ENCODE measurements at regions not wholly inside any gene's neighbourhood (a gene's known extent, or its start where the extent isn't known, plus 50 kb on each side); places are given as distances from the start of the nearest gene placed in this dataset.
"Not testable (repeated sequence)": the region's sequence is repeated elsewhere in the genome, so short reads cannot be mapped to it uniquely, and the experiment has no call there.

DNA sequence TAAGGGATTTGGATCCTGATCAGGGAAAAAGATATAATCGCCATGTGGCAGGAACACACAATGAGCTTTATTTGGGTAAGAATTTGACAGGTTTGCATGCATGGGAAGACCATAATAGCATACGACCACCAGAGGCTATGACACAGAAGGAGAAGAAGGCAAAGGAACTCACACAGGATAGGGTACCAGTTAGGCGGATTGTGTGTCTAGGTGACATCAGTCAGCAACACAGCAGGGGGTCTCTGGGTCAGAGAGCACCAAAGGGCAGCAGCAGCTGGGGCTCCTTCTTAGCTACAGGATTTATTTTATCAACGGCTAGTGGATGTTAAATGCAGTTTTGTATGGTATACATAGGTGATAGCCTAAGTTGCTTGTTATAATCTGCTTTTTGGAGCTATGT lies 551.3 kb downstream of the KCNT2 start:
- ATAC-seq: no peak
- no peaks in the 10 kb centered on the region for H3K27me3 Mint-ChIP-seq
- DNase-seq: no peak
- H3K27ac Mint-ChIP-seq: no peak overlapping the region
- H3K9me3 Mint-ChIP-seq: peaks cover 0 to 11% of the 10 kb centered on the region in 2 donors
- H3K4me1 Mint-ChIP-seq: no peaks in the 10 kb centered on the region
- no peak overlapping the region for H3K4me3 Mint-ChIP-seq

DNA sequence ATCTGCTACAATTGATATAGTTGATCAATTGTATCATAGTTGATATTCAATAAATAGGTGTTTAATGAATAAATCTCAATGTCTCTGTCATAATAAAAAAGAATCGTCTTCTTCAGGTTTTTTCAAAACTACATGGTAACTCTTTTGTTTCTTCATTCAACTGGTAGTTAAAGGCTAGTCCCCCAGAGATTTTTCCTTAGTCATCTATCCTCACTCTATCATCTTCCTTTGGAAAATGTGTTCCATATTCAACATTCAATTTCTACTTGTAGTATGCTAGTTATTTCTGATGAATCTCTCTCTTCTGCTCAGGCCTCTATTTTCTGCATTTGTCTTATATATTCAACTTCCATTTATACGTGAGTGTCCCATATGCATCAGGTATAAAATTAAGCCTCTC lies 558.8 kb downstream of the KCNT2 start:
- no peak overlapping the region for H3K4me3 Mint-ChIP-seq
- no peak for ATAC-seq

DNA sequence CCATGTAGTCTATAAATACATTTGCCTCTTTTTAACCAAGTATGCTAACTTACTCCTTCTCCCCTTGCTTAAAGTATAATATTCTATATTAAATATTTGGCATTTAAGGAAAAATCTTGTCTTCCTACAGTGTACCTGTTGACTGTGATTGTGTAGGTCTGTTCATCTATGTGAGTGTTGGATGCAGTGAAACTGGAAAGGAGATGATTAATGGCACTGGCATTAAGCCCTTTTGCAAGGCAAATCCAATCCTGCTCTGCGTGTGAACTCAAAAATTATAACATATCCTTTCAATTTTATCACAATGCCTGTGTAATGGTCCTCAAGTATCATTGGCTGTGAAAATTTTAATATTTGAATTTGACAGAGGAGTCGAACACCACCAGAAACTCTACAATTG lies 565.0 kb downstream of the KCNT2 start:
- Mint-ChIP-seq H3K4me3 (no peak overlapping the region), H3K9me3 (peaks cover 5 to 13% of the 10 kb centered on the region in 2 donors), H3K27me3 (no peaks in the 10 kb centered on the region)

More for the DNA sequence above, 558.8 kb downstream of the KCNT2 start:
- H3K9me3 Mint-ChIP-seq: no peaks in the 10 kb centered on the region
- no peak overlapping the region for H3K27ac Mint-ChIP-seq
- H3K4me1 Mint-ChIP-seq: no peaks in the 10 kb centered on the region
- no peak for DNase-seq
- no peaks in the 10 kb centered on the region for H3K27me3 Mint-ChIP-seq

DNA sequence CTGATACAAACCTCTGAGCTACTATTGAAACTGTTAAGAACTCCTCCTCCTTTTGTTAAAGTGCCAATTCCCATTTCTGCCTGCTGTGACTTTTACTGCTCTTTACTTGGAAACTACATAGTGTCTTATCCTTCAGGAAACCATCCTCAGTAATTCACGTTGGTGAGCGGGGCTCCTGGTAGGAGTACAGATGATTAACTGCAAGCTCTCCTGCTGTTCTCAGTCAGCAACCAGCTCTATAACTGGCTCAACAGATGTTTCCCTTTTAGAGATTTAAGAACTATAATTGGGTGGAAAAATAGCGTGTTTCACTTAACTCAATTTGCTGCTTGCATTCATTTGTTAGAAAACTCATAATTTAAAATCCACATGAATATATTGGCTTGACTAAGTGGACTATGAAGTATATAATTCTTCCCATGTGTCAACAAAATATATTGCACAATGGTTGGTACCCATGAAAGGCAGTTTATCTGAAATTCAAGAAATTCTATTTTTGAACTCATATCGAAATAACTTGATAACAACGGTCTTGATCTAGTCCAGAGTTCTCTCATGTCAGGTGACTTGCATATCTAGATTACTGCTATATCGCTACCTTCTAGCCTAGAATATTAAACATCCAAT lies 574.0 kb downstream of the KCNT2 start:
- Mint-ChIP-seq H3K9me3 (peaks cover 0 to 5% of the 10 kb centered on the region in 2 donors), H3K27me3 (no peaks in the 10 kb centered on the region), H3K4me1 (no peaks in the 10 kb centered on the region), H3K27ac (no peak overlapping the region), H3K4me3 (no peak overlapping the region)
- DNase-seq (no peak), ATAC-seq (no peak)

More for the DNA sequence above, 565.0 kb downstream of the KCNT2 start:
- Mint-ChIP-seq H3K4me1 (no peaks in the 10 kb centered on the region), H3K27ac (no peak overlapping the region)
- no peak for DNase-seq
- ATAC-seq: no peak

DNA sequence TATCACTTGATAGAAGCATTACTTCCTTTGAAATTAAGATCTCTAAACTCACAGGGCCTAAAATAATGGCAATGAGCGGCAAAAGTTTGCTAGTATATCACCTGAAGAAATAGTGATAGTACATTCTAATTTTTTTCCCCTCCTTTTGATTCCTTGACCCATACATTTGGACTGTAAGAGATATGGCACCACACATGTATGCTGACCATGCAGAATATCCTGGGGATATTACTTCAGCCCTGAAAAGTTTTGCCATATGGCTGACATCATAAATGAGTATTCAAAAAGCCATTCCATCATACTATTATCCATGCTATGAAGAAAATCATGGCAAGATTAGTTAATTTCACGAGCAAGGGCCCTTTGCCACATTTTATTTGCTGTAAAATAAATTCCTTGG lies 576.9 kb downstream of the KCNT2 start:
- ATAC-seq, DNase-seq, H3K4me1 Mint-ChIP-seq, H3K4me3 Mint-ChIP-seq, H3K27ac Mint-ChIP-seq, H3K27me3 Mint-ChIP-seq, H3K9me3 Mint-ChIP-seq: not testable (repeated sequence)

DNA sequence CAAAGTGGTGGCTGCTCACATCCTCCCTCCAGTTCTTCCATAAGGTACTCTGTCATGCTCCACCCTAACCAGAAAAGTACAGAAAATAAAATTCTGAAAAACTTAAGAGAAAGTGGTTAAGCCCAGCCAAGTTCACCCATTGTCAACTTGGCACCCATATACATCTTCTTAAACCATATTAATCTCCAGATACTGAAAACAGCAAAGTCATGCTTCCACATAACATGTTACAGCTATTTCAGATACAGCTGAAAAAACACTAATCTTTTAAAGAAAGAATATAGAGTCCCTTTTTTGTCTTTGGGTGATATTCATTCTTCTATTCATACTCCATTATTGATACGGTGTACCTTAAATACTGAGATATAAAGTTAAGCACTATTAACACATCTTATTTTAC lies 577.8 kb downstream of the KCNT2 start:
- Mint-ChIP-seq H3K9me3 (peaks cover 0 to 5% of the 10 kb centered on the region in 2 donors), H3K4me3 (no peak overlapping the region), H3K4me1 (no peaks in the 10 kb centered on the region), H3K27ac (no peak overlapping the region), H3K27me3 (no peaks in the 10 kb centered on the region)
- no peak for ATAC-seq
- no peak for DNase-seq

DNA sequence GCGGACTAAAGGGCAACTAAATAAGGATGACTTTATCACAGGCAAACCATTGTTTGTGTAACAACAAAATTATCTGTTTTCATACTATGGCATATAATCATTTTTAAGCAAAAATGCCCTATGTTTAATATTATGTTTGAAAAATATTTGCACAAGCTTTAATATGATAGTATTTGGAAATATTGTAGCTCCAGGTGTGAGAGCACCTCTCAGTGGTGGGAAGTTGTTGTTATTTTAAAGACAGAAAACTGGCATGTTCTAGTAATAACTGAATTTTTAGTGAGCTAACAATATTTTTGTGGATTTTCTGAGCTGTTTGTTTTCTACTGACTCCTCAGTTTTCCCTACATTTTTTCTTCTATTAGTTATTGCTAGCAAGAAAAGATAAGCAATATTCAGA lies 578.8 kb downstream of the KCNT2 start:
- Mint-ChIP-seq H3K27me3 (no peaks in the 10 kb centered on the region), H3K9me3 (peaks cover 0 to 5% of the 10 kb centered on the region in 2 donors), H3K27ac (no peak overlapping the region), H3K4me3 (no peak overlapping the region), H3K4me1 (no peaks in the 10 kb centered on the region)
- ATAC-seq: no peak
- DNase-seq: no peak

DNA sequence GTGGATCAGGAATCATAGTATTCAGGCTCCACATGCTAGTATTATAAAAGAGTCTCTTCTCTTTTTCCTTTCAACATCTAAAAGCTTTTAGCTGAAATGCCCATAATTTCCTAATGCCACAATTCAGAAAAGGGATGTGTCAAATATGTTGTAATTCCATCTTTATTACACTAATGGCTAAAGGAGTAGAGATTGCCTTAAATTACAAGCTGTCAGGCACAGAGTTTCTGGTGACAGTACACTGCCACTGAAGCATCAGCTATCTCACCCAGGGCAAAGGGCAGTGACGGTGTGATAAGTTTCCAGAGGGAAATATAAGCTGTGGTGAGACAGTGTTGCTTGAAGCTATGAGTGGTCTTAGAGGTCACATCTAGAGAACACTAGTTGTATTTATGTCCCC lies 581.1 kb downstream of the KCNT2 start:
- no peaks in the 10 kb centered on the region for H3K27me3 Mint-ChIP-seq
- H3K4me3 Mint-ChIP-seq: no peak overlapping the region
- H3K4me1 Mint-ChIP-seq: no peaks in the 10 kb centered on the region
- DNase-seq (no peak), ATAC-seq (no peak)
- H3K27ac Mint-ChIP-seq: no peak overlapping the region
- H3K9me3 Mint-ChIP-seq: no peaks in the 10 kb centered on the region

DNA sequence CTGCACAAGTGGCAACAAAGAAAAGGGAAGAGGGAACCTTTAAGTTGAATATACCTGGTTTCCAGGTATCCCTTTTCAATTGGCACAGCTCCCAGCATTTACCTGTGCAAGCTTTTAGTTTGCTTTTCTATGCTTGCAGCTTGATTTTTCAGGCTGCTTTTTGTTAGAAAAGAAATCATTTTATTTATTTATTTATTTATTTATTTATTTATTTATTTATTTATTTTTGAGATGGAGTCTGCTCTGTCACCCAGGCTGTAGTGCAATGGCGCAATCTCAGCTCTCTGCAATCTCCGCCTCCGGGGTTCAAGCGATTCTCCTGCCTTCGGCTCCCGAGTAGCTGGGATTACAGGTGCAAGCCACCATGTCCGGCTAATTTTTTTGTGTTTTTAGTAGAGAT lies 587.1 kb downstream of the KCNT2 start:
- H3K4me1 Mint-ChIP-seq, H3K27ac Mint-ChIP-seq, H3K27me3 Mint-ChIP-seq, ATAC-seq, H3K9me3 Mint-ChIP-seq, DNase-seq, H3K4me3 Mint-ChIP-seq: not testable (repeated sequence)

DNA sequence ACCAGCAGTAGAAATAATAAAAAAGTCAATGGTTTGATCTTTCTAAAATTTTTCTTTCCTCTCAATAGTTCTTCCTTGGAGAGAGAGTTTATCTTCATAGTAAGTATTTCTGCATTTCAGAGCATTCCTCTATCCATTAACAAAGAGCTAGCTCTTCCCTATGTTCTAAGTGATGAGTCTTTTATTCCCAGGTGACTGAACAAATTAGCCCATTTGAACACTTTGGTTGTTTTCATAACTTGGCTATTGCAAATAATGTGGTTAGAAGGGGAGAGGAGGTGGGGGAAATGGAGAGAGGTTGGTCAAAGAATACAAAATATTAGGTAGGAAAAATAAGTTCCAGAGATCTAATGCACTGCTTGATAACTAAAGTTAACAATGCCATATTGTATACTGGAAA lies 598.9 kb downstream of the KCNT2 start:
- H3K9me3 Mint-ChIP-seq: no peaks in the 10 kb centered on the region
- ATAC-seq: no peak
- H3K27ac Mint-ChIP-seq: no peak overlapping the region

DNA sequence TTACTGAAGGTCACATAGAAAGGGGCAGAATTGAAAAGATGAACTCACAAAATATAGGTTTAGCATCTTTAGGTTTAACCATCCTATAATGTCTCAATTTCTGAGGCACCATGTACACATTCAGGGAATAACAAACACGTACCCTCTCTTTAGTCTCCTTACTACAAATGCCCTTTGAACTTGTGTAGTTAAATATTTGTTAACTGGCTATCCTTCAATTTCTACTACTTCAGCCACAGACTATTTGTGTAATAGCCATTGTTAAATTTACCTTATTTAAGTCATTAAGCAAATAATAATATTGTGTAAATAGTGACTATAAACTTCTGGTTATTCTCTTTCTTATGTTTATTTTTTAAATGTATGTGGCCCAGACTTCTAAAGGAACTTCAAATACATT lies 600.5 kb downstream of the KCNT2 start:
- H3K9me3 Mint-ChIP-seq: no peaks in the 10 kb centered on the region
- no peaks in the 10 kb centered on the region for H3K4me1 Mint-ChIP-seq
- DNase-seq: no peak
- H3K27ac Mint-ChIP-seq: no peak overlapping the region
- no peaks in the 10 kb centered on the region for H3K27me3 Mint-ChIP-seq
- ATAC-seq: no peak
- H3K4me3 Mint-ChIP-seq: no peak overlapping the region

More for the DNA sequence above, 598.9 kb downstream of the KCNT2 start:
- Mint-ChIP-seq H3K4me3 (no peak overlapping the region), H3K4me1 (no peaks in the 10 kb centered on the region), H3K27me3 (no peaks in the 10 kb centered on the region)
- DNase-seq: no peak

DNA sequence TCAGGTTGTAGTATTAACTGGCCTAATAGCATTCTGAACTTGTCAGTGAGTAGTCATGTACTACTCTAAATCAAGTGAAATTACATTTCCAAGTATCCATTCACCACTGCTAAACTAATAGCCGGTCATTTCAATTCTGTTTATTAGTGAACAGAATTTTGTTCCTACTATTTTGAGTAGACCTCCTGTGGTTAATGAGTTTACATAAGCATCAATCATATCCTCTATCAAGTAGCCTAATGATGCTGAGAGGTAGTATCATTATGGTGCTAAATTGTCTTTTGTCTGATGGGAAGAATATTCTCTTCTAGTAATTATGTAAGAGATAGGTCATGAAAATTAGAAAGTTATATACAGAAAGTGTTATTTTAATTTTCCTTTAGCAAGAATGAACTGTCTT lies 602.8 kb downstream of the KCNT2 start:
- Mint-ChIP-seq H3K9me3 (peaks cover 0 to 7% of the 10 kb centered on the region in 2 donors), H3K4me1 (no peaks in the 10 kb centered on the region), H3K4me3 (no peak overlapping the region), H3K27me3 (no peaks in the 10 kb centered on the region), H3K27ac (no peak overlapping the region)
- DNase-seq (no peak), ATAC-seq (no peak)

DNA sequence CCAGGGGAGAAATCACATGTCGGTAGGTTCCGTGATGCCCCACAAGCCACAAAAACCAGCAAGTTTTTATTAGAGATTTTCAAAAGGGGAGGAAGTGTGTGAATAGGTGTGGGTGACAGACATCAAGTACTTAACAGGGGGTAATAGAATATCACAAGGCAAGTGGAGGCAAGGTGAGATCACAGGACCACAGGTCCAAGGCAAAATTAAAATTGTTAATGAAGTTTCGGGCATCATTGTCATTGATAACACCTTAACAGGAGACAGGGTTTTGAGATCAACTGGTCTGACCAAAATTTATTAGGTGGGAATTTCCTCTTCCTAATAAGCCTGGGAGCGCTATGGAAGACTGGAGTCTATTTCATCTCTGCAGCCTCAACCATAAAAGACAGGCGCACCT lies 603.9 kb downstream of the KCNT2 start:
- not testable (repeated sequence) for H3K27me3 Mint-ChIP-seq, DNase-seq, ATAC-seq, H3K27ac Mint-ChIP-seq, H3K4me3 Mint-ChIP-seq, H3K4me1 Mint-ChIP-seq
- H3K9me3 Mint-ChIP-seq: peaks cover 0 to 14% of the 10 kb centered on the region in 2 donors

DNA sequence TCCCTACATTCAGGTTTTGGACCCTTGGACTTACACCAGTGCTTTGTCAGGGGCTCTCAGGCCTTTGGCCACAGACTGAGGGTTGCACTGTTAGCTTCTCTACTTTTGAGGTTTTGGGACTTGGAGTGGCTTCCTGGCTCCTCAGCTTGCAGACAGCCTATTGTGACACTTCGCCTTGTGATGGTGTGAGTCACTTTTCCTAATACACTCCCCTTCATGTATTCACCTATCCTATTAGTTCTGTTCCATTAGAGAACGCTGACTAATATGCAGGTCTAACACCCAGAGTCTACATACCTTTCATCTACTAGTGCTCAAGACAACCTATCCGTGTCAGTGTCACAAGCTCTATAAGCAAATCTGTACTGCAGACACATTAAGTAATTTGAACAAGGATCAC lies 605.3 kb downstream of the KCNT2 start:
- ATAC-seq: no peak
- Mint-ChIP-seq H3K4me3 (no peak overlapping the region), H3K27me3 (no peaks in the 10 kb centered on the region)

DNA sequence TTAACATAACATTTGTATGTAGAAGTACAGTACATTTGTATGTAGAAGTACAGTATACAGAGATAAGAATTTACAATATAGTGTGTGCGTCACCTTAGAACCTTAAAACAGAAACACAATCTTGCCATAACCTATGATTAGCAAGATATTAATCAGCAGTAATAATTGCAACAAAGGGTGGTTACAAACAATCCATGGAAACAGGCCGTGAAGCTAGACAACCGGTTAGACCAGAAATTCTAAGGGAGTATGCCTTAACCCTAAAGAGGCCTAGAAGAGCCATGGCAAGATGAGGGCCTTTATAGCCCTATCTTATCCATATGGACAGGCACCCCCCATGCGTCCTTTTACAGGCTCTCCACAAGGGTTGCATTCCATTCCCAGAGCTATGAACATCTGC lies 605.9 kb downstream of the KCNT2 start:
- H3K9me3 Mint-ChIP-seq: peaks cover 0 to 14% of the 10 kb centered on the region in 2 donors
- not testable (repeated sequence) for H3K27me3 Mint-ChIP-seq, DNase-seq, ATAC-seq, H3K4me3 Mint-ChIP-seq, H3K27ac Mint-ChIP-seq, H3K4me1 Mint-ChIP-seq

More for the DNA sequence above, 605.3 kb downstream of the KCNT2 start:
- Mint-ChIP-seq H3K4me1 (no peaks in the 10 kb centered on the region), H3K9me3 (peaks cover 0 to 14% of the 10 kb centered on the region in 2 donors), H3K27ac (no peak overlapping the region)
- no peak for DNase-seq

DNA sequence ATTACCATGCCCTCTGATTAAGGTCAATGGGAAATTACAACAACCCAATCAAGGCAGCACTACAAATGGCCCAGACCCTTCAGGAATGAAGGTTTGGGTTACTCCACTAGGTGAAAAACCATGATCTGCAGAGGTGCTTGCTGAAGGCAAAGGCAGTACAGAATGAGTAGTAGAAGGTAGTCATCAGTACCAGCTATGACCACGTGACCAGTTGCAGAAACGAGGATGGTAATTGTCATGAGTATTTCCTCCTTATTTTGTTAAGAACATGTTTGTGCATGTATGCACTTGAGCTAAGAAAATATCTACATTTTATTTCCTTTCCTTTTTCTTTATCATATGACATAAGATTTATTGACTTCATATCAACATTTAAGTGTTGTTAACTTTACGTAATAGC lies 607.1 kb downstream of the KCNT2 start:
- no peak overlapping the region for H3K4me3 Mint-ChIP-seq
- no peaks in the 10 kb centered on the region for H3K4me1 Mint-ChIP-seq
- ATAC-seq (no peak), DNase-seq (no peak)
- H3K27ac Mint-ChIP-seq: no peak overlapping the region
- peaks cover 0 to 14% of the 10 kb centered on the region in 2 donors for H3K9me3 Mint-ChIP-seq
- H3K27me3 Mint-ChIP-seq: no peaks in the 10 kb centered on the region

DNA sequence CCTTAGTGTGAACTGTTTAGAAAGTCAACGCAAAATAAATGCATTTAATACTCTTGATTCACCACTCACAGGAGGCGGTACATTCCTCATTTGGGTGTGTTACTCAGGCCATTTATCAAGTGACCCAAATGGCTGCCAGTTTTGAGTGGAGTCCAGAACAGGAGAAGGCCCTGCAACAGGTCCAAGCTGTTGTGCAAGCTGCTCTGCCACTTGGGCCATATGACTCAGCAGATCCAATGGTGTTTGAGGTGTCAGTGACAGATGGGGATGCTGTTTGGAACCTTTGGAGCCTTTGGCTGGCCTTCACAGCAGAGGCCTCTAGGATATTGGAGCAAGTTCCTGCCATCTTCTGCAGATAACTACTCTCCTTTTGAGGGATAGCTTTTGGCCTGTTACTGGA lies 609.2 kb downstream of the KCNT2 start:
- Mint-ChIP-seq H3K9me3 (peaks cover 0 to 14% of the 10 kb centered on the region in 2 donors), H3K27ac (peak overlapping the region in 1 of 2 donors; percentile 34), H3K4me1 (no peaks in the 10 kb centered on the region), H3K4me3 (no peak overlapping the region), H3K27me3 (no peaks in the 10 kb centered on the region)
- no peak for DNase-seq
- ATAC-seq: no peak
